HUES48 (cell line): ENCODE measurements at regions not wholly inside any gene's neighbourhood (a gene's known extent, or its start where the extent isn't known, plus 50 kb on each side); places are given as distances from the start of the nearest gene placed in this dataset.

Experiments
- H3K27ac ChIP-seq: one replicate; pipeline ENCODE4 v1.7.0; 2013; ENCODE audit warnings: low read depth, low read length, inconsistent platforms
- H3K27me3 ChIP-seq: 2 replicates; pipeline ENCODE4 v1.6.1; 2013; ENCODE audit warnings: mild to moderate bottlenecking, low read length; ENCODE audit not compliant: control insufficient read depth, insufficient read depth
- H3K36me3 ChIP-seq: 2 replicates; pipeline ENCODE4 v1.6.1; 2013; ENCODE audit warnings: low read length; ENCODE audit not compliant: control insufficient read depth, insufficient read depth
- H3K4me1 ChIP-seq: 2 replicates; pipeline ENCODE4 v1.6.1; 2013; ENCODE audit warnings: mild to moderate bottlenecking, low read length; ENCODE audit not compliant: control insufficient read depth, insufficient read depth
- H3K4me3 ChIP-seq: 2 replicates; pipeline ENCODE4 v1.5.1; 2013; ENCODE audit warnings: mild to moderate bottlenecking, low read depth, low read length
- H3K9ac ChIP-seq: 2 replicates; pipeline ENCODE4 v1.6.1; 2013; ENCODE audit warnings: mild to moderate bottlenecking, low read depth, low read length, moderate library complexity
- H3K9me3 ChIP-seq: 2 replicates; pipeline ENCODE4 v1.6.1; 2013; ENCODE audit warnings: low read length; ENCODE audit not compliant: control insufficient read depth, insufficient read depth

GRCh38 chr2:16181741-16182090 is 241.4 kb downstream of the MYCN start:
- Histone ChIP-seq H3K9ac (no peak overlapping the region), H3K9me3 (no peaks in the 10 kb centered on the region), H3K36me3 (no peaks in the 10 kb centered on the region), H3K27ac (no peak overlapping the region), H3K4me1 (peaks cover 24% of the 10 kb centered on the region), H3K27me3 (no peaks in the 10 kb centered on the region), H3K4me3 (no peak overlapping the region)

GRCh38 chr2:16181062-16181740 is 240.9 kb downstream of the MYCN start:
- Histone ChIP-seq H3K4me3 (no peak overlapping the region), H3K27me3 (no peaks in the 10 kb centered on the region), H3K9ac (no peak overlapping the region), H3K36me3 (no peaks in the 10 kb centered on the region), H3K9me3 (no peaks in the 10 kb centered on the region), H3K27ac (no peak overlapping the region), H3K4me1 (peaks cover 24% of the 10 kb centered on the region)

GRCh38 chr2:16180631-16181030 is 240.3 kb downstream of the MYCN start:
- Histone ChIP-seq H3K9ac (no peak overlapping the region), H3K36me3 (no peaks in the 10 kb centered on the region), H3K9me3 (no peaks in the 10 kb centered on the region), H3K4me1 (peaks cover 24% of the 10 kb centered on the region), H3K27ac (no peak overlapping the region), H3K4me3 (no peak overlapping the region), H3K27me3 (no peaks in the 10 kb centered on the region)

GRCh38 chr2:16179701-16180416 is 239.5 kb downstream of the MYCN start:
- Histone ChIP-seq H3K27me3 (no peaks in the 10 kb centered on the region), H3K4me1 (peaks cover 17% of the 10 kb centered on the region), H3K9ac (no peak overlapping the region), H3K27ac (no peak overlapping the region), H3K9me3 (no peaks in the 10 kb centered on the region), H3K36me3 (no peaks in the 10 kb centered on the region), H3K4me3 (no peak overlapping the region)

- H3K36me3 ChIP-seq = no peaks in the 10 kb centered on the region
- H3K27me3 ChIP-seq = no peaks in the 10 kb centered on the region
- no peaks in the 10 kb centered on the region for H3K9me3 ChIP-seq
- peaks cover 11% of the 10 kb centered on the region; the same call in 1 of the 2 replicates for H3K4me1 ChIP-seq
- no peak overlapping the region for H3K9ac ChIP-seq
- no peak overlapping the region for H3K4me3 ChIP-seq
- no peak overlapping the region for H3K27ac ChIP-seq
These were observed 238.3 kb downstream of the MYCN start for GRCh38 chr2:16178551-16179130.

GRCh38 chr2:16177671-16178180 is 237.4 kb downstream of the MYCN start:
- Histone ChIP-seq H3K36me3 (no peaks in the 10 kb centered on the region), H3K9me3 (no peaks in the 10 kb centered on the region), H3K27ac (no peak overlapping the region), H3K4me3 (no peak overlapping the region), H3K27me3 (no peaks in the 10 kb centered on the region), H3K4me1 (peaks cover 11% of the 10 kb centered on the region; the same call in 1 of the 2 replicates), H3K9ac (no peak overlapping the region)

GRCh38 chr2:16176971-16177480 is 236.7 kb downstream of the MYCN start:
- Histone ChIP-seq H3K27ac (no peak overlapping the region), H3K9me3 (no peaks in the 10 kb centered on the region), H3K9ac (no peak overlapping the region), H3K27me3 (no peaks in the 10 kb centered on the region), H3K4me1 (peaks cover 11% of the 10 kb centered on the region; the same call in 1 of the 2 replicates), H3K36me3 (no peaks in the 10 kb centered on the region), H3K4me3 (no peak overlapping the region)

- H3K36me3 ChIP-seq = no peaks in the 10 kb centered on the region
- H3K4me1 ChIP-seq = peaks cover 7% of the 10 kb centered on the region; the same call in 1 of the 2 replicates
- H3K9me3 ChIP-seq = no peaks in the 10 kb centered on the region
- no peaks in the 10 kb centered on the region for H3K27me3 ChIP-seq
- no peak overlapping the region for H3K27ac ChIP-seq
- no peak overlapping the region for H3K9ac ChIP-seq
- H3K4me3 ChIP-seq = no peak overlapping the region
These were observed 235.0 kb downstream of the MYCN start for GRCh38 chr2:16175247-16175825.

- Histone ChIP-seq H3K36me3 (no peaks in the 10 kb centered on the region), H3K9ac (no peak overlapping the region), H3K27ac (no peak overlapping the region), H3K9me3 (no peaks in the 10 kb centered on the region), H3K27me3 (no peaks in the 10 kb centered on the region), H3K4me3 (no peak overlapping the region), H3K4me1 (0 out of 2 replicates have a peak, but pooled peaks cover 1% of the 10 kb centered on the region)
These were observed 234.3 kb downstream of the MYCN start for GRCh38 chr2:16174693-16175045.

- H3K9me3 ChIP-seq = no peaks in the 10 kb centered on the region
- H3K9ac ChIP-seq = no peak overlapping the region
- no peak overlapping the region for H3K4me3 ChIP-seq
- H3K27ac ChIP-seq = no peak overlapping the region
- H3K4me1 ChIP-seq = no peaks in the 10 kb centered on the region
- no peaks in the 10 kb centered on the region for H3K36me3 ChIP-seq
- no peaks in the 10 kb centered on the region for H3K27me3 ChIP-seq
These were observed 233.7 kb downstream of the MYCN start for GRCh38 chr2:16173893-16174692.
